ENCODE measurements at regions not wholly inside any gene's neighbourhood (a gene's known extent, or its start where the extent isn't known, plus 50 kb on each side); places are given as distances from the start of the nearest gene placed in this dataset.

DNA sequence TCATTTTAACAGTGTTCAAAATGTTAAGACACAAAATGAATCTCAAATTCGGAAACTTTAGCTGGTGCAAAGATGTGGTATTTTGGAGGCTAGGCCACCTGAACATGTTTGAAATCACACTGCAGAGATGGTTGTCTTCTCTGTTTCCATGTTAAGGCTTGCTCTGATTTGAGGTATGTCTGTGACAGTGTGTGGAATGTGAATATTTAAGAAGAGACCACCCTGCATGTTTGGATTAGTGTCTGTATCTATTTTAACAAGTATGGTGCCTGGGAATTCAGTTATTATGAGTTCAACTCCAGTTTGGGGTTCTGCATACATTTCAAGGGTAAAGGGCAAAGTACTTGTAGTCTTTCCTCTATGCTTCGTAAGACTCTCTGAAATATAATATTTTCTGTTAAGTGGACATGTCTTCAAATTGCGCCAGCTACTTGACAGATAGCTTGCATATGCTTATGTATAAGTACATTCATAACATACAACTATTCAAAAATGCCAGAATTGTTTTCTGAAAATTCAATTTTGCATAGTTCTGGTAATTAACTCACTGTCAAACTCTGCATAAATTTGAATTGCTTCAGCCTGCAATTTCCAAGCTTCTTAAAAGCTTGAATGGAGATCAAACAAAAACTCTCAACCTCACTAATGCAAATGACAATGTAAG is 424.0 kb downstream of the ADAMTS20 start:
- DNase-seq (ENCODE audit: low read depth), result no peak
- TF ChIP-seq, protein P1, sequence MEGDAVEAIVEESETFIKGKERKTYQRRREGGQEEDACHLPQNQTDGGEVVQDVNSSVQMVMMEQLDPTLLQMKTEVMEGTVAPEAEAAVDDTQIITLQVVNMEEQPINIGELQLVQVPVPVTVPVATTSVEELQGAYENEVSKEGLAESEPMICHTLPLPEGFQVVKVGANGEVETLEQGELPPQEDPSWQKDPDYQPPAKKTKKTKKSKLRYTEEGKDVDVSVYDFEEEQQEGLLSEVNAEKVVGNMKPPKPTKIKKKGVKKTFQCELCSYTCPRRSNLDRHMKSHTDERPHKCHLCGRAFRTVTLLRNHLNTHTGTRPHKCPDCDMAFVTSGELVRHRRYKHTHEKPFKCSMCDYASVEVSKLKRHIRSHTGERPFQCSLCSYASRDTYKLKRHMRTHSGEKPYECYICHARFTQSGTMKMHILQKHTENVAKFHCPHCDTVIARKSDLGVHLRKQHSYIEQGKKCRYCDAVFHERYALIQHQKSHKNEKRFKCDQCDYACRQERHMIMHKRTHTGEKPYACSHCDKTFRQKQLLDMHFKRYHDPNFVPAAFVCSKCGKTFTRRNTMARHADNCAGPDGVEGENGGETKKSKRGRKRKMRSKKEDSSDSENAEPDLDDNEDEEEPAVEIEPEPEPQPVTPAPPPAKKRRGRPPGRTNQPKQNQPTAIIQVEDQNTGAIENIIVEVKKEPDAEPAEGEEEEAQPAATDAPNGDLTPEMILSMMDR (conservative IDR thresholded peaks at IDR 0.05; ENCODE audit: low read length), result no peak
- no peak overlapping the region for H3K4me3 ChIP-seq (ENCODE audit: low read length)

DNA sequence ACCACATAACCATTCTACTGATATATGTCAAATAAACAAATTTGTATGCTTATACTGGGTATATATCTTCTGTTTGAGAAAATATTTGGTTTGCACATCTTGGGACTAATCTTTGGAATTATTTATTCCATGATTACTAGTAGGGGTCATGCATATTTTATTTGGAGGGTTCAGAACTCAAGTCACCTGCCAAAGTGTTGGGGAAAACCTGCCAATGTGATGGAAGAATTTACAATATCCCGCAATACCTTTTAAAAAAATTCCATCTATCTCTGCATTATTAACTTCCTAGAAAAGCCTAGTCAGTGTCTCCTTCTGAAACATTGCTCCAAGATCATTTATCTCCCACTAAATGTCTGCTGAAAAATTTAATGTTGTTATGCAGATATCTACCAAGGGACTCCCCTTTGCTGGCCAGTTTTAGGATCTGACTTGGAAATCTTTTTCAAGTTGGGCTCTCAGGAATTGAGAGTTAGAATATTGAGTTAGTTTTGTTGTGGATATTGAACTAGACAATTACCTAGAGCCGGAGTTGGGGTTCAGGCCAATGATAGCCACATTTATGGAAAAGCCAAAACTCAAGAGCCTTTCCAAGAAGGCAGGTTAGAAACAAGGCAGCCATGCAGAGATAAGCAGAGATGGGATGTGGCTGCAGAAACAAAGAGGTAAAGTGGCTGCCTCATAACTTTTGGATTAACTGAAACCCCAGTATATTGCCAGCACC is 425.2 kb downstream of the ADAMTS20 start:
- DNase-seq (ENCODE audit: low read depth), result no peak
- no peak overlapping the region for H3K4me3 ChIP-seq (ENCODE audit: low read length)
- TF ChIP-seq, protein P1 (conservative IDR thresholded peaks at IDR 0.05; ENCODE audit: low read length), result no peak

DNA sequence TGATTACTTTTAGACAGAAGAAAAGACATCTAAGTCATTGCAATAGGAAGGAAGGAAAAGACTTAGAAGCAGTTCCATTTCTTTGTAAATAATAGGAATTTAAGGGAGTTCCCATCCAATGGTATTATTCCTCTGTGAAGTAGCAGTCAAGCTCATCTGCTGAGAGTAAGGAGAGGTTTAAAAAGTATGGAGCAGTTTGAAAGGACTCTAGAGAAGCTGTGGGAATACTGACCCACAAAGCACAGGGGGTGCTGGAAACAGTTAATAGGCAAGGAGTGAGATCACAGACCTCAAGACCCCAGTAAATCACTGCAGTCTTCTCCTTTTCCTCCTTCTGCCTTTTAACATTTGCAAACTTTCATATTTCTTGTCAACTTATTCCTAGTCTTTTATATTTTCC is 428.5 kb downstream of the ADAMTS20 start:
- TF ChIP-seq, protein P1 (conservative IDR thresholded peaks at IDR 0.05; ENCODE audit: low read length), result no peak
- no peak overlapping the region for H3K4me3 ChIP-seq (ENCODE audit: low read length)

DNA sequence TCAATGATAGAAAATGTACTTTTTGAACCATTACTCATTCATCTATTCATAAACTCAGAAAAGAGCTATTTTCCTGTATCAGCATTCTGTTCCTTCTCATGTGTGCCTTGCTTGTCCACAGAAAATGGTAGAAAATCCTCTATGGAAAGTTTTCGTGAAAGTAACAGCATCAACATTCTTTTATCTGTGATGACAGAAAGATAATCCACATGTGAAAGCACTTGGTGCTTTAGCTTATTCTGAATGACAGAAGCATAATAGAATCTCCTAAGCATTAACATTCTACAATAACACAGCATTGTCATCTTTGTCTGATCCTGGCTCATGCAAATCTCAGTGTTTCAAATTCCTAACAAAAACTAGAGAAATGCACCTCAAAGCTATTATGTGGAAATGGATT is 431.9 kb downstream of the ADAMTS20 start:
- no peak for DNase-seq (ENCODE audit: low read depth)
- TF ChIP-seq, protein P1 (conservative IDR thresholded peaks at IDR 0.05; ENCODE audit: low read length), result no peak
- H3K4me3 ChIP-seq (ENCODE audit: low read length), result no peak overlapping the region

More for the DNA sequence above, 428.5 kb downstream of the ADAMTS20 start:
- no peak for DNase-seq (ENCODE audit: low read depth)

DNA sequence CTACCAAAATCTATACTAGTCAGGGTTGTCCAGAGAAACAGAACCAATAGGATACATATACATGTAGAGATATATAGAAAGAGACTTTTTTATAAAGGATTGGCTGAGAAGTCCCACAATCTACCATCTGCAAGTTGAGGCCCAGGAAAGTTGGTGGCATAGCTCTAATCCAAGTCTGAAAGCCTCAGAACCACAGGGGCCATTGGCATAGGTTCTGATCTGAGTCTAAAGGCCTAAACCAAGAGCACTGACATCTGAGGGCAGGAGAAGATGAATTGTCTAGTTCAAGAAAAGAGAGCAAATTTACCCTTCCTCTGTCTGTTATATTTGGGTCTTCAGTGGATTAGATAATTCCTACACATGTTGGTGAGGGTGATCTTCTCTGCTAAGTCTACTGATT is 433.1 kb downstream of the ADAMTS20 start:
- H3K4me3 ChIP-seq (ENCODE audit: low read length), result no peak overlapping the region
- TF ChIP-seq, protein P1 (conservative IDR thresholded peaks at IDR 0.05; ENCODE audit: low read length), result no peak
- DNase-seq (ENCODE audit: low read depth), result no peak

DNA sequence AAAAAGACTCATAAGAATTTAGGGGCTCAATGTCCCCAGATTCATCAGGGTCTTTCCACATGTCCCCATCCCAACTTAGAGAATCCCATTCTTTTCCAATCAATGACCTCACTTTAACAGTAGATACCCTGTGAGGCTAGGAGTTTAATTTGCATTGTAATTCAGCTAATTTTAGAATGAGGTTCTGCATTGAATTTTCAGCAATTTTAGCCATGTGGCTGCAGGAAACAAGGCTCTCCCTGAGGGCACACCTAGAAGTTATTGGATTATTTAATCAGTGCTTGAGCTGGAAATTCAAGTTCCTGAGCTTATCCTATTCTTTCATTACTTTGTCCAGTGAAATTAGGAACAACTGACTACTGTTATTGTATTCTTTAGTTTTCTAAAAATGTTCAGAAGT is 433.8 kb downstream of the ADAMTS20 start:
- no peak for DNase-seq (ENCODE audit: low read depth)
- H3K4me3 ChIP-seq (ENCODE audit: low read length), result no peak overlapping the region
- TF ChIP-seq, protein P1 (conservative IDR thresholded peaks at IDR 0.05; ENCODE audit: low read length), result no peak

Measured in AG10803 (cell line).